Sigmoid colon (tissue), 6 donors: ENCODE measurements at regions not wholly inside any gene's neighbourhood (a gene's known extent, or its start where the extent isn't known, plus 50 kb on each side); places are given as distances from the start of the nearest gene placed in this dataset.
"Not testable (repeated sequence)": the region's sequence is repeated elsewhere in the genome, so short reads cannot be mapped to it uniquely, and the experiment has no call there.

Experiments
- DNase-seq: peaks from one replicate; pipeline ENCODE4 v3.0.0-alpha.2; 2019
- H3K27ac ChIP-seq, 4 donors: fragments of 200-600 bp; sonication (generic); one replicate each; pipeline ENCODE4 v1.5.1; 2016 to 2019; ENCODE audit warnings: mild to moderate bottlenecking in 1 of 4
- H3K27me3 ChIP-seq, 3 donors: fragments of 200-600 bp; sonication (generic); one replicate each; pipeline ENCODE4 v1.5.1; 2019; ENCODE audit warnings: mild to moderate bottlenecking in 1 of 3
- H3K36me3 ChIP-seq, 4 donors: fragments of 200-600 bp; sonication (generic); one replicate each; pipeline ENCODE4 v1.5.1; 2016 to 2019
- H3K4me1 ChIP-seq, 4 donors: fragments of 200-600 bp; sonication (generic); one replicate each; pipeline ENCODE4 v1.5.1; 2017 to 2019
- H3K4me3 ChIP-seq, 4 donors: fragments of 200-600 bp; sonication (generic); one replicate each; pipeline ENCODE4 v1.5.1; 2017 to 2019; ENCODE audit warnings: mild to moderate bottlenecking in 2 of 4, moderate library complexity in 1 of 4
- H3K9me3 ChIP-seq, 4 donors: fragments of 200-600 bp in 3 of 4; sonication (generic) in 3 of 4; one replicate each; pipeline versions ENCODE4 v1.5.1 to v1.6.1; 2013 to 2019
- CTCF ChIP-seq, 4 experiments: fragments of 450-650 bp in 3 of 4; fragments of 200-600 bp in 1 of 4; IDR thresholded peaks; one replicate each; pipeline ENCODE4 v1.5.1; 2016 to 2019; ENCODE audit warnings: antibody characterized with exemption in 4 of 4, mild to moderate bottlenecking in 3 of 4, moderate library complexity in 2 of 4
- EP300 ChIP-seq, 4 donors: sonication (generic); formaldehyde crosslinking; IDR thresholded peaks; one replicate each; pipeline ENCODE4 v1.6.1; 2017; ENCODE audit warnings: antibody characterized with exemption in 4 of 4
- POLR2A ChIP-seq, 2 donors: fragments of 450-650 bp; IDR thresholded peaks; one replicate each; pipeline ENCODE4 v1.6.1; 2016; ENCODE audit warnings: antibody characterized with exemption in 2 of 2, mild to moderate bottlenecking in 2 of 2, moderate library complexity in 2 of 2
- POLR2AphosphoS5 ChIP-seq, 4 donors: sonication (generic); formaldehyde crosslinking; IDR thresholded peaks; one replicate each; pipeline ENCODE4 v1.6.1; 2017; ENCODE audit warnings: antibody characterized with exemption in 4 of 4
- WGBS, 2 donors: extraction: QIAGEN DNeasy Blood & Tissue Kit; methylation state at CpG; one replicate each; pipeline ENCODE4 v1.1.7; 2013; 5-methylcytosine and 5-hydroxymethylcytosine counted together
- intact Hi-C: fragments of 100-400 bp; cut with DNase I; formaldehyde crosslinking; loops from one replicate; pipeline ENCODE4 v1.15.1; 2023
- donor health status: healthy with polysubstance abuse.
- donor health status: healthy.

DNA sequence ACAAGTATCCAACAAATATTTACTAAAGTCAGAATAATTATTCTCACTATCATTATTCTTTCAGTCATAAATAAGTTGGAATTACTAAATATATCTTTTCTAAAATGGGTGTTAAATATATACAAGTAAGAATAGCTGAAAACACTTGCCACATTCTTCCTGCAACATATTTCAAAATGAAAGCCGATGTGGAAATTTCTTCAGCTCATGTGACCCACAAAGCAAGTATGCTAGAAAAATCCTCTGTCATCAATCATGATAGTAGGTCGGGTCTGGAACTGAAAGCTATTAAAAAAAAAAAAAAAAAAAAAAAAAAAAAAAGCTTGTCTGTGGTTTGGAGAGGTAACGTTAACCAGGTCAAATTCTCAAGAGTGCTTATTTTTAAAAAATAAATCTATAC, 344.7 kb downstream of the NEBL start:
- no peaks in the 10 kb centered on the region for H3K27me3 ChIP-seq
- 37 to 83% methylated on average over 3 of the region's 3 CpGs for WGBS, 2 donors
- intact Hi-C loops, result no loop called here
- peaks cover 0 to 7% (median 6%) of the 10 kb centered on the region in 4 donors for H3K4me1 ChIP-seq
- no peak overlapping the region for H3K4me3 ChIP-seq
- H3K9me3 ChIP-seq, result peaks cover 0 to 4% (median 0%) of the 10 kb centered on the region in 4 donors
- DNase-seq, result no peak
- peak overlapping the region in 2 of 4 donors; percentile 5 to 26 for H3K27ac ChIP-seq
- TF ChIP-seq POLR2AphosphoS5 (IDR thresholded peaks at IDR 0.05) (no peak), CTCF (IDR thresholded peaks at IDR 0.05) (no peak), EP300 (IDR thresholded peaks at IDR 0.05) (no peak), POLR2A (IDR thresholded peaks at IDR 0.05) (no peak)
- no peaks in the 10 kb centered on the region for H3K36me3 ChIP-seq

GRCh38 chr10:20551761-20552160, 345.4 kb downstream of the NEBL start:
- Histone ChIP-seq H3K27ac (peak overlapping the region in 2 of 4 donors; percentile 5 to 26), H3K27me3 (no peaks in the 10 kb centered on the region), H3K9me3 (peaks cover 0 to 4% (median 0%) of the 10 kb centered on the region in 4 donors), H3K4me3 (no peak overlapping the region), H3K4me1 (peaks cover 0 to 7% (median 6%) of the 10 kb centered on the region in 4 donors), H3K36me3 (no peaks in the 10 kb centered on the region)
- intact Hi-C loops, result no loop called here
- 88 to 93% methylated on average over 2 of the region's 2 CpGs for WGBS, 2 donors
- no peak for TF ChIP-seq POLR2AphosphoS5 (IDR thresholded peaks at IDR 0.05)
- no peak for TF ChIP-seq POLR2A (IDR thresholded peaks at IDR 0.05)
- TF ChIP-seq CTCF (IDR thresholded peaks at IDR 0.05), result no peak
- no peak for TF ChIP-seq EP300 (IDR thresholded peaks at IDR 0.05)
- no peak for DNase-seq

DNA sequence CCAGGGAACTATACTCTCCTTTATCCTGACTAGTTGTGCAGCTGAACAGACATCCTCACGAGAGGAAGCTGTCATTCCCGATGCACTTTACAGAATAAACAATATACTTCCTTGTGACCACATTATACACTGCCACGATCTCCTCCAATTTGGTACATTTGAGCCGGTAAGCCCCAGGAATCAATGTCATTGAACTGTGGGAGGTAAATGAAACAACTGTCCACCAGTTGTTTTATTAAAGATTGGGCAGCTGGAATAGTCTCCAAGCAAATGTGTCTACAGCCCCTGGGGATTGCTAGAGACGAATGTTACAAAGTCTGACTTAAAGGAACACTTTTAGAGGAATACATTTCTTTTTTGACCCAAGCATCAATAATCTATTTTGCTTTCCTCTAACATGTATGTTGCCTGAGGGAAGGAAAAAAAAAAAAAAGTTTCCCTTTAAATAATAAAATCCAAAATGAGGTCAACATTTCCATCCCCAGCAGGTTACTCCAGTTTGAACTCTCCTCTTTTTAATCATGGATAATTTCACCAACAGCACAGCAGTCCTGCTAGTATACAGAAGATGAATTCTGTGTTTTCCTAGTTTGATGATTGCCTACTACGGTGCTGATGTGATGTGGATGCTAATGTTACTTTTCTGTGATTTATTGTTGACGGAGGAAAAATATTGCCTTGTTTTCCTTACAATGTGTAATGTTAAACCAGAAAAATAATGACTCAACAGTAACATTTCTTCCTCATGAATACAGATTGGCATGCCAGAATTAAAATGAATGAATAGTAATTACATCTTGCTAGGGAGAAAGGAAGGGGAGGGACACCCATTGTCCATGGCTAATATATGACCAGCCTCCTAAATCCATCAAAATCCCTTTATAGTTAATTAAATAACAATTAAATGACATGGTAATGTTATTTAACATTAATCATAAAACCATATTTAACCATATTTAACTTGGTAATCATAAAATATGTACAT, 360.9 kb downstream of the NEBL start:
- Histone ChIP-seq H3K27ac (no peak overlapping the region), H3K27me3 (no peaks in the 10 kb centered on the region), H3K4me1 (no peaks in the 10 kb centered on the region), H3K9me3 (no peaks in the 10 kb centered on the region), H3K4me3 (no peak overlapping the region), H3K36me3 (no peaks in the 10 kb centered on the region)
- no peak for TF ChIP-seq EP300 (IDR thresholded peaks at IDR 0.05)
- no peak for TF ChIP-seq CTCF (IDR thresholded peaks at IDR 0.05)
- TF ChIP-seq POLR2AphosphoS5 (IDR thresholded peaks at IDR 0.05), result no peak
- TF ChIP-seq POLR2A (IDR thresholded peaks at IDR 0.05), result no peak
- intact Hi-C loops, result no loop called here
- no peak for DNase-seq
- 70 to 71% methylated on average over 7 of the region's 7 CpGs for WGBS, 2 donors

DNA sequence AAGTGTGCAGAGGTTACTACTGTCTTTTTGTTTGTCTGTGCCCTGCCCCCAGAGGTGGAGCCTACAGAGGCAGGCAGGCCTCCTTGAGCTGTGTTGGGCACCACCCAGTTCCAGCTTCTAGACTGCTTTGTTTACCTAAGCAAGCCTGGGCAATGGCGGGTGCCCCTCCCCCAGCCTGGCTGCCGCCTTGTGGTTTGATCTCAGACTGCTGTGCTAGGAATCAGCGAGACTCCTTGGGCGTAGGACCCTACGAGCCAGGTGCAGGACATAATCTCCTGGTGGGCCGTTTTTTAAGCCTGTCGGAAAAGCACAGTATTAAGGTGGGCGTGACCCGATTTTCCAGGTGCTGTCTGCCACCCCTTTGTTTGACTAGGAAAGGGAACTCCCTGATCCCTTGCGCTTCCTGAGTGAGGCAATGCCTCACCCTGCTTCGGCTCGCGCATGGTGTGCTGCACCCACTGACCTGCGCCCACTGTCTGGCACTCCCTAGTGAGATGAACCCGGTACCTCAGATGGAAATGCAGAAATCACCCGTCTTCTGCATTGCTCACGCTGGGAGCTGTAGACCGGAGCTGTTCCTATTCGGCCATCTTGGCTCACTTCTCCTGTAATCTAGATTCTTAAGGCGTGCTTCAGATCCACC, 365.7 kb downstream of the NEBL start:
- H3K9me3 ChIP-seq, H3K4me1 ChIP-seq, H3K4me3 ChIP-seq, intact Hi-C loops, DNase-seq, H3K27me3 ChIP-seq, H3K36me3 ChIP-seq, H3K27ac ChIP-seq: not testable (repeated sequence)
- TF ChIP-seq CTCF (IDR thresholded peaks at IDR 0.05), result peak in 1 of 4 experiments; percentile 8
- WGBS, 2 donors, result 20 to 75% methylated on average over 19 of the region's 20 CpGs
